NOMO-1 treated with dmso at 0.1 percent for 144 hours (cell line): ENCODE measurements at regions not wholly inside any gene's neighbourhood (a gene's known extent, or its start where the extent isn't known, plus 50 kb on each side); places are given as distances from the start of the nearest gene placed in this dataset.
"Not testable (repeated sequence)": the region's sequence is repeated elsewhere in the genome, so short reads cannot be mapped to it uniquely, and the experiment has no call there.

Source experiments
- DNase-seq: peaks from one replicate; lab custom pipeline; 2025; ENCODE audit not compliant: unreplicated experiment; lab: John Stamatoyannopoulos, UW

DNA sequence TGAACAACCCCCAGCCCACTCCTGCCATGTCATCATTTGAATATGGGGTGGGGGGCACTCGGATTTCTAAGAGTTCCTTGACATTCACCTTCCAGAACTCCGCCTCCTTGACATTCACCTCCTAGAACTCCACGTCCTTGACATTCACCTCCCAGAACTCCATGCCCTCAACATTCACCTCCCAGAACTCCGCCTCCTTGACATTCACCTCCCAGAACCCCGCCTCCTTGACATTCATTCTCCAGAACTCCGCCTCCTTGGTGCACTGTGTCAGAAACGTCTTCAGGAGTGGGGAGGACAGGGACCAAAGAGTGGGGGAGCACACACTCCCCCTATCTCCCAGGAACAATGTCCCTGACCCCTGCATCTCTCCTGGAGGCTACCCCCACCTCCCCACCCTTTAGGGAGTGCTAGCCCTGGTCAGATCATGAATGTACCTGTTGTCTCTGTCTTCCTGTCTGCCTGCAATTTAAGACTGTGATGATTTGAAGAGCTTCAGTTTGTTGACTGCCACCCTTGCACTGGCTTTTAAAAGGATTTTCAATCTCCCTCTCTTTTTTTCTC lies 110.1 kb downstream of the NPTX2 start:
- no peak for DNase-seq

DNA sequence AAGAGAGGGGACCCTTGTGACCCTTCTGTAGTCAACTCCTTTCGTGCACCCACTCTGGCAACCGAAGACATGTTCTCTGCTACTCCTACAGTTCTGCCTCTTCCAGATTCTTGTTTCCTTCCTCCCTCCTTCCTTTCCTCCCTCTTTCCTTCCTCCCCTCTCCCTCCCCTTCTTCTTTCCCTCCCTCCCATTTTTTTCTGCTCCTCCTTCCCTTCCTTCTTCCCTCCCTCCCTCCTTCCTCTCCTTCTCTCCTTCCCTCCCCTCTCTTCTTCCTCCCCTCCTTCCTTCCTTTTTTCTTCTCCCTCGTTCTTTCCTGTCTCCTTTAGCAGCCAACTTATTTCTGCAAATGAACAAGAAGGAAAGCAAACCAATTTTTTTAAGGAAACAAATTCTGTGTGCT lies 111.5 kb downstream of the NPTX2 start:
- no peak for DNase-seq

DNA sequence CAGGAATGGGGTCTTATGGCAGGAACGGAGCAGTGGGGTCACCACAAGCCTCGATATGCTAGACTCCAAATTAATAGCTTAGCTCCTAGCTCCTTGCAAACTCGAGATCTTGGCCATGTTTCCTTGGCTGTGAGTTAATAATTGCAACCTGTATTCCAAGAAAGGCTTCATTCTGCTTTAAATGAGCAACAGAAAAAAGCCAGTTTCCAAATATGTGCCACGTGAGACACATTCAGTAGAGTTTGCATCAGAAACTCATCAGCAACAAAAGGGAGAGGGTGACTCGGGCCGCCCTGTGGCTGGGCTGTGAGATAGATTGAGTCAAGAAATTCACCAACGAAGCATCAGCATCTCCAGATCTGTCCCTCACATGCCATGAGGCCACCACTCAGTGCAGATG lies 112.0 kb downstream of the NPTX2 start:
- DNase-seq, result no peak

DNA sequence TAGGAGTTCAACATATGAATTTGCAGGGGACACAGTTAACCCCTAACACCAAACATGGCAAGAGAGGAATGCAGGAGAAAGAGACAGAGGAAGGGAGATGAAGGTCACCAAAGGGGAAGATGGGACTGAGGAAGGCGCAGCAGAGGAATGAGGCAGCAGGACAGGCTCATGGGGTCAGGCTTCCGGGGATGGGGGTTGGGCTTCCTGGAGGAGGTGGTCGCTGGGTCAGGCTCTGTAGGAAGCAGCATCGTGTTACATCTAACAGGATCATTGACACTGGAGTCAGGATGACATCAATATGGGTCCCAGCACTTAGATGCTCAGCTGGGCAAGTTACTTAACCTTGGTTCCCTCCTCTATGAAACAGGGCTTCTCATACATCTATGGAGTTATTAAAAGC lies 113.2 kb downstream of the NPTX2 start:
- no peak for DNase-seq

DNA sequence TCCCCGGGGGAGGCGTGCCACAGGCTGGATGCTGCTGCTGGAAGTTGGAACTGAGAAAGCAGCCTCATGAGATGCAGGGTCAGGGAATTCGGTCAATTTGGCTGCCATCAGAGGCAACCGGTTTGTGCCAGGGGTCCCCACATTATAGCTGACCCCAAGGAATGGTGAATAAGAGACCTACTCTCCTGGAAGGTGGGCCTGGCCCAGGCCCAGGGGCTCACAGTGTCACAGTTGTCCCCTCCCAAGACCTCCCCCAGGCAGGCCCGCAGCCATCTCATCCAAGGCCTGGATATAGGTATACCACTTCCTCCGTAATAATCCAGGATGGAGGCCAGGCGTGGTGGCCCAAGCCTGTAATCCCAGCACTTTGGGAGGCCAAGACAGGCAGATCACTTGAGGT lies 114.6 kb downstream of the NPTX2 start:
- DNase-seq, result no peak

DNA sequence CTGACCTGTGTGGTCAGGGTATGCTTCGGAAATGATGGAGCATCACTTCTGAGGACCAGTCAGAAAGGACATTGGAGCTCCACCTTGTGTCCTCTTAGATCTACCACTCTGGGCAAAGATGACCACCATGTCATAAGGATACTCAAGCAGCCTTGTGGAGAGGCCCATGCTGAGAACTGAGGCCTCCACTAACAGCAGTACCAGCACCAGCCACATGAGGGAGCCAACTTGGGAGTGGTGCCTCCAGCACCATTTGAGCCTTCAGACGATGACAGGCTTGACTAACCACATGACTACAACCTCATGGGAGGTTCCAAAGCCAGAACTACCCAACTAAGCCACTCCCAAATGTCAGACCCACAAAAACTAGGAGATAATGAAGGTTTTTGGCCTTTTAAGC lies 116.0 kb downstream of the NPTX2 start:
- peak; percentile 33 for DNase-seq

DNA sequence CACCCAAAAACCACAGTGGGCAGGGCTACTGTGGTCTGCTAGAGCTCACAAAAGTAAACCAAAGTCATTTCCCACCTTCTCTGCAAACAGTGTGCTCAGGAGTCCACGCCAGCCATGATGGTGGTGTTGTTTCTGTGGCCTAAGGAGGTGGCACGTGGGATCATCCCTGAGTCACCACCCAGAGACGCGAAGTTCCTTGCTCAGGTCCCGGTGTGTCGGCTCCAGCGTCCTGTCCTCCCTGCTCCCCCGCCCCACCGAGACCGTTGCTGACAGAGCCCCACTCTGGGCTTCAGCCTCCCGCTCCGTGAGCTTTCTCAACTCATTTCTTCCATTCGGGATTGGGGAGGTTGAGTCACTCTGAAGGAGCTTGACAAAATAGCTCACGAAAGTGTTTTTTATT lies 118.7 kb downstream of the NPTX2 start:
- DNase-seq, result no peak

DNA sequence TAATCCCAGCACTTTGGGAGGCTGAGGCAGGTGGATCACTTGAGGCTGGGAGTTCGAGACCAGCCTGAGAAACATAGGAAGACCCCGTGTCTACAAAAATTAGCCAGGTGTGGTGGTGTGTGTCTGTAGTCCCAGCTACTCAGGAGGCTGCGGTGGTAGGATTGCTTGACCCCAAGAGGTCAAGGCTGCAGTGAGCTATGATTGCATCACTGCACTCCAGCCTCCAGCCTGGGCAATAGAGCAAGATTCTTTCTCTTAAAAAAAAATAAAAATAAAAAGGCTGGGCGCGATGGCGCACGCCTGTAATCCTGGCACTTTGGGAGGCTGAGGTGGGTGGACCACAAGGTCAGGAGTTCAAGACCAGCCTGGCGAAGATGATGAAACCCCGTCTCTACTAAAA lies 119.4 kb downstream of the NPTX2 start:
- not testable (repeated sequence) for DNase-seq

DNA sequence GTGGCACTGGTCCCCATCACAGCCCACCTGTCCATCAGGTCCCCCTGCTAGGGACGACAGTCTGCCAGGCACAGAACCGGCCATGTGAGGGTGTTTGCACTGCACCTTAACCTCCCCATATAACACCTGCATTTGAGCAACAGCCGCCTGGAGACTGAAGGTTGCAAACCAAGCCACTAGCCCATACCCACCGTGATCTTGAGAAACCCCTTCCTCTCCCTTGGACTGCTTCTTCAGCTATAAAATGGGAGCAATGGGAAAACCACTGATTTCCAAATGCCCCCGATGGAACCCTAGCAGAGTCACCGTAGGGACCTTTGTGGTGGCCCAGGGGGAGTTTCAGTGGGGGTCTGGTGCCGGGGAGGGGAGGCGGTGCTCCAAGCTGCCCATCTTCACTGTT lies 120.1 kb downstream of the NPTX2 start:
- DNase-seq, result no peak

DNA sequence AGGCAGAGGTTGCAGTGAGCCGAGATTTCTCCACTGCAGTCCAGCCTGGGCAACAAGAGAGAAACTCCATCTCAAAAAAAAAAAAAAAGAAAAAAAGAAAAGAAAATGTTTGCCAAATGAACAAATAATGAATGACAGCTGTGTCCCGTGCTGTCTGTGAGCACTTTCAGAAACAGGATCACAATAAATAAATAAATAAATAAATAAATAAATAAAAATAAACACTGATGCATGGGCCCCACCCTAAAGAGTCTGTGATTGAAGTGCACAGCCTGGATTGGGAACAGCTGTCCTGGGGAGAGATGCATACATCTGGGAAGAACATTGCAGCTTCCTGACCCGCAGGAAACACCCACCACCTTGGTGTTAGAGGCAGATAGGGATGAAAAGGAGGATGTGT lies 123.6 kb downstream of the NPTX2 start:
- DNase-seq, result no peak

DNA sequence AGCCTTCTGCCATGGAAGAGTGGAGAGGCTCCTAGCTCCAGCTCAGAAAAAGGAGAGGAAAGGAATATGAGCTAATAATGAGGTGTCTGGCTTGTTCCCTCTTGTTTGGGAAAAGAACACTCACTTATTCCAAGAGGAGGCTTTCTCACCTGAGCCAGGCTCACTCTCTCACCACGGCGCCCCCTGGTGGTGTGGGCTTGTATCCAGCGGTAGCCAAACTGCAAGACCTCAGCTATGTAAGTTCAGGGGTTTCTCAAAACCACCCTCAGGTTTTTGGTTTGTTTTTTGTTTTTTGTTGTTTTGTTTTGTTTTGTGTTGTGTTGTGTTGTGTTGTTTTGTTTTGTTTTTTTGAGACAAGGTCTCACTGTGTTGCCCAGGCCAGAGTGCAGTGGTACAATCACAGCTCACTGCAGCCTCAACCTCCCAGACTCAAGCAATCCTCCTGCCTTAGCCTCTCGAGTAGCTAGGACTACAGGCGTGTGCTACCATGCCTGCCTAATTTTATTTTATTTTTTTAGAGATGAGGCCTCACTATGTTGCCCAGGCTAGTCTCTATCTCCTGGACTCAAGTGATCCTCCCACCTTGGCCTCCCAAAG lies 124.0 kb downstream of the TMEM130 start:
- DNase-seq, result peak; percentile 28

DNA sequence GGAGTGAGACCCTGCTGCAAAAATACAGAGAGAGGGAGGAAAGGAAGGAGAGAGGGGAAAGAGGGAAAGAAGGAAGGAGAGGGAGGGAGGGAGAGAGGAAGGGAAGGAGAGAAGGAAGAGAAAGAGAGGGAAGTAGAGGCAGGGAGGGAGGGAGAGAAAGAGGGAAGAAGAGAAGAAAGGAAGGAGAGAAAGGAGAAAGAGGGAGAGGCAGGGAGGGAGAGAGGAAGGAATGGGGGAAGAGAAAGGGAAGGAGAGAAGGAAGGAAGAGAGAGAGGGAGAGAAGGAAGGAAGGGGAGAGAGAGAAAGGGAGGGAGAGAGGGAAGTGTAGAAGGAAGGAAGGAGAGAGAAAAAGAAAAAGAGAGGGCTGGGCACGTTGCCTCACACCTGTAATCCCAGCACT lies 121.7 kb downstream of the TMEM130 start:
- no peak for DNase-seq

DNA sequence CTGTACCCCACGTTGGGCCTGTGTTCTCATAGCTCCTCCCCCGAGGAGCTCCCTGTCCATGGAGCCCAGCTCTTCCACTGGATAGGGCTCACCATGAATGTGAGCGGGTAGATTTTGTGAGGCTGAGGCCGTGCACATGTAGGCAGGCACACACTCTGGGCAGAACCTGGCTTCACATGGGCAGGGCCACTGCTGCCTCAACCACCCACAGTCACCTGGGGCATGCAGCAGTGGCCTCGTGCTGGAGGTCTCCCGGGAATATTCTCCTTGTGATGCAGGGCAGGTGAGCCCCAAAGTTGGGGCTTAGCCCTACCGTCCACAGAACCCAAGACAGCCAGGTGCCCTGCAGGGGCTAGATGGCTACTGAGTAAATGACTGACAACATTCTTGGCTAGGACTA lies 116.6 kb downstream of the TMEM130 start:
- no peak for DNase-seq

DNA sequence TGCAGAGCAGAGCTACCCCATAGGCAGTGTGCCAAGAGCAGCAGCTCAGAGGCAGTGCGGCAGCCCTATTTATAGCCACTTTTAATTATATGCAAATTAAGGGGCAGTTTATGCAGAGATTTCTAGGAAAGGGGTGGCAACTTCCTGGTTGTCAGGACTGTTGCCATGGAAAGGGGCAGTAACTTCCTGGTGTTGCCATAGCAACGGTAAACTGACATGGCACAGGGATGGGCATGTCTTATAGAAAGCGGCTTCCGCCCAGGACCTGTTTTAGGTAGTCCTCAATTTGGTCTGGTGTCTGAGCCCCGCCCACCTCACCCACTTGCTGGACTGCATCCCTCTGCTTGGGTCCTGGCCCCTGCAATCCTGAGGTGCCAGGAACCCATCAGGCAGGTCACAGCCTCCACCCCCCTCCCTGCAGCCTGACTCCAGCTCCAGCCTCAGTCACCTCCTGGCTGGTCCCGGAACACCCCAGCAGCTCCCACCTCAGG lies 115.8 kb downstream of the TMEM130 start:
- no peak for DNase-seq

DNA sequence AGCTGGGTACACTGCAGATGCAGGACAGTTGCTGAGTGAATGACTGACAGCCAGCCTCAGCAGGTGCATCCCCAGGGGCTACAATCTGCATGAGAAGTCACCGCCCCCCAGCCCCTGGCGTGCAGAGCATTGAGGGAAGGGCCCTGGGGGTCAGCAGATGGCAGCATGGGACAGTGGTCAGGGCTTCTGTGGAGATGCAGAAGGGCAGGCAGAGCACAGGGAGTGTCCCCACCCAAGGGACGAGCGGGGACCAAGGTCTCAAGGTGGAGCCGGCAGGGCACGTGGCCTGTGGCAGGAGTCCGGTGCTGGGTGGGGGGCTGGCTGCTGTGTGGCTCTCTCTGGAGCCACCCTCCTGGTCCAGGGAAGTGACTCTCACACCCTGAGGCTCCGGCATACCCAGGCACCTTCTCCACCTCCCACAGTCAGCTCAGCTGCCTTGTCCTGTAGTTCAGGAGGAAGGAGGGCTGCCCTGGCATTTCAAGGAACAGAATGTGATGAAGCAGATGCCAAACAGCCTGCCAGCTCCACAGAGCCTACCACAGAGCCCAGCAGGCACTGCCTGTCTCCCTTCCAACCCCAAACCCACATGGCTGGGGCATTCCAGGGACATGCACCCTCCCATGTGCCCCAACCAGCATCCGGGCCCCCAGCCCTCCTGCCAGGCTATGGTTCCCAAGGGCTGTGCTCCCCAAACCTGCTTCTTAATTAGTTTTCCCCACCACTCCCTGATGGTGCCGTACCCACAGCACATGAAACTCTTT lies 114.5 kb downstream of the TMEM130 start:
- no peak for DNase-seq

DNA sequence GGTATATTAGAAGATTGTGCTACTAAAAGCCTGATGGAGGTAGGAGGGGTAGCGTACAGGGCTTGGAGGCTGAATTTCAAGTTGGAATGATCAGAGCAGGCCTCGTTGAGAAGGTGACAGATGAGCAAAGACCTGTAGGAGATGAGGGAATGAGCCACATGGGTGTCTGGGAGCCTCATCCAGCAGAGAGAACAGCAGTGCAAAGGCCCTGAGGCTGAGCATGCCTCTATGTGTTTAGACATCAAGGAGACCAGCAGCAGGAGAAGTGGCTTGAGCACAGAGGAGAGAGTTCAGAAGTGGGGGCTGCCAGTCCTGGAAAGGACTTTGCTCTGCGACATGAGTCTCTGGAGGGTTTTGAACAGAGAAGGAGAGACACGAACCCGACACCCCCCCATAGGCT lies 111.7 kb downstream of the TMEM130 start:
- DNase-seq, result no peak

DNA sequence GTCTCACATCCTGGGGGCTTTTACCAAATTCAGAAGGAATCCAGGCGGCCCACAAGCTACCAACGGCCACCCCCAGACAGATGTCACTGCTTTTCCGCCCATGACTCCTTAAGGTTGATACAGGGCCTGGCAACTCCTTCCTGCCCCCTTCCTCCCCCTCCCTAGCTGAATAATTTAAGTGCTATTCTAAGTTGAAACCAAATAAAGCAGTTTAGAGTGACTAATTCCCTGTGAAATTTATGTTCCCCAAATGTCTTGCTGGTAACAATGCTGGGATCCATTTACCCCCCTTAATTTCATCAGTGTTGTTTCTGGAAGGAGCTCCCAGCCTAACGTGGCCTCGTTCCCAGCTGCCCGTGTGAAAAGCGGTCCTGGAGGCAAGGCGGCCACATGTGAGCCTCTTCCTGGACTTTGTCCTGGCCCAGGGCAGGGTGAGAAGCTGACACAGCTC lies 109.6 kb downstream of the TMEM130 start:
- DNase-seq, result no peak

DNA sequence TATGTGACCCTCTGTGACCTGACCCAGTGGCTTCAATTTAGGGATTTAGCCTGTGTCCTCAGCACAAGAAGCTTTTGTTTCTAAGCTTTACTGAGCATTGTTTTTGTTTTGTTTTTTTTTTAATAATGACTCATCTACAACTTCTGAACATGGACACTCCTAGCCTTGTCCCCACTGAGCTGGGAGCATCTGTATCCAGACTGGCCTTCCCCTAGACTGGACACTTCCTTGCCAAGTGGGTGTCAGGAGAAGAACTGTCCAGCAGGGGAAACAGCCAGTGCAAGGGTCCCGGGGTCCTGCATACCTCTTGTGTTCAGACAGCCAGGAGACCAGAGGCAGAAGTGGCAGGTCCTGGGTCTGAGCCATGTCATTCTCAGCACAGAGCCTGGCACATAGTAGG lies 108.6 kb downstream of the TMEM130 start:
- DNase-seq, result no peak

DNA sequence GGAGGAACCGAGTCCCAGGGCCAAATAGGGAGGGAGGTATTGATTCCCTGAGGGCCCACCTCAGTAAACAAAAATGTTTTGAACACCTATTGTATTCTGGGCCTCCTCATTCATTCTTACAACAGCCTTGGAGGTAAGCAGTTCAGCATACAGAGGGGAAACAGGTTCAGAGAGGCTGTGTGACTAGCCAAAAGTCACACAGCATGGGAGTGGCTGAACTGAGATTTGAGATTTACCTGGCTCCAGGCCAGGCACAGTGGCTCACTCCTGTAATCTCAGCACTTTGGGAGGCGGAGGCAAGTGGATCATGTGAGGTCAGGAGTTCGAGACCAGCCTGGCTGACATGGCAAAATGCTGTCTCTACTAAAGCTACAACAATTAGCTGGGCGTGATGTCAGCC lies 107.2 kb downstream of the TMEM130 start:
- no peak for DNase-seq

DNA sequence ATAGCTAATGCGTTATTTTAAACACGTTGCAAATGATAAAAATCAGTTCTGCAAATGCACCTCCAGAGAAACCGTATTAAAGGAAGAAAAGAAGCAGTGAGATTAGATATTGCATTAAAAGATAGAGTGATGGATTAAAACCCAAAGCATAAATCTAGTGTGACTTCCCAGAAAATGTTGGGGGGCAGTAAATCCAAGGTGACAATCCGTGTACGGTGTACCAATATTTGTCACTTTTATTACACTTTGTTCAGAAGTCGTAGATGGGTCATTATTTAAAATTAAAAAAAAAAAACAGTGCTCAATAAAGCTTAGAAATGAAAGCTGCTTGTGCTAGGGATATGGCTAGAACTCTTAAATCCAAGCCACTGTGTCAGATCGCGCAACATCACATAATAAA lies 106.4 kb downstream of the TMEM130 start:
- no peak for DNase-seq

DNA sequence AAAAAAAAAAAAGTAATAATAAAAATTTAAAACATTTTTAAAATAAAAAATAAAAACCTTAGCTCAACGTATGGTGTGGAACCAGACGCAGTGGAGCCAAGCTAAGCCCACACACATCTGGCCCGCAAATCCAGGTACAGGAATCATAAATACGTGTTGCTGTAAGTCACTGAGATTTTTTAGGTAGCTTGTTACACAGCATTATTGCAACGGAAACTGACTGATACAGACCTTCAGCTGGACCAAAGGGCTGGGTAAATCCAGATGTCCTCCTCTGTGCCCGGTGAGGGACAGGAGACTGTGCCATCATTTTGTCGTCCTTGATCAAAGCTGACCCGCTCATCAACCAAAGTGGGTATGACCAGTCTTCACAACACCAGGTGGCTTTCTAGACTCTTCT lies 104.9 kb downstream of the TMEM130 start:
- no peak for DNase-seq

DNA sequence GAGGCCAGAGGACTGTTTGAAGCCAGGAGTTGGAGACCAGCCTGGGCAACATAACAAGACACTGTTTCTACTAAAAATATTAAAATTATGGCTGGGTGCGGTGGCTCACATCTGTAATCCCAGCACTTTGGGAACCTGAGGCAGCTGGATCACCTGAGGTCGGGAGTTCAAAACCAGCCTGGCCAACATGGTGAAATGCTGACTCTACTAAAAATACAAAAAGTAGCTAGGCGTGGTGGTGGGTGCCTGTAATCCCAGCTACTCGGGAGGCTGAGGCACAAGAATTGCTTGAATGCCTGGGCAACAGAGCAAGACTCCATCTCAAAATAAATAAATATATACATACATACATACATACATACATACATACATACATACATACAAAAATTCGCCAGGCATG lies 99.7 kb downstream of the TMEM130 start:
- not testable (repeated sequence) for DNase-seq
